HCT116 (cell line): ENCODE measurements at regions not wholly inside any gene's neighbourhood (a gene's known extent, or its start where the extent isn't known, plus 50 kb on each side); places are given as distances from the start of the nearest gene placed in this dataset.

Experiments
- ATAC-seq: fragments of 200-7000 bp; cut with Tn5 transposase; 2 replicates; pipeline ENCODE4 v1.9.1; 2020; ENCODE audit warnings: mild to moderate bottlenecking, moderate library complexity
- BruUV-seq: library from RNA; stranded (reverse); fragments of 400-500 nt; replicated peaks from 2 replicates; lab custom pipeline; 2021; lab: Mats Ljungman, UMichigan
- CTCF ChIA-PET: fragments of 300-600 bp; sonication (Branson Sonifier 250); formaldehyde crosslinking; loops from one replicate; lab custom pipeline; 2021; ENCODE audit warnings: antibody characterized with exemption; lab: Charles Lee
- POLR2A ChIA-PET: fragments of 300-600, 350-600 bp; sonication (Branson Sonifier 250); formaldehyde crosslinking; loops from one replicate; lab custom pipeline; 2021; ENCODE audit warnings: antibody characterized with exemption; lab: Charles Lee
- RAD21 ChIA-PET, 2 experiments: fragments of 300-600 bp; sonication (Branson Sonifier 250); formaldehyde crosslinking; loops; one replicate each; lab custom pipeline; 2023; ENCODE audit warnings: low total read pairs in 2 of 2; ENCODE audit not compliant: uncharacterized antibody in 2 of 2, unreplicated experiment in 2 of 2, low non-redundant PET in 1 of 2; lab: Charles Lee
- DNase-seq: peaks from one replicate; pipeline ENCODE4 v3.0.0-alpha.2; 2010; ENCODE audit warnings: low read depth, low spot score
- H2AFZ ChIP-seq: fragments of 200-600 bp; shearing (Covaris generic), sonication (generic); 2 replicates; pipeline ENCODE4 v1.6.1; 2017; ENCODE audit warnings: low read depth, mixed run types, mixed read lengths, antibody characterized with exemption, low read length; ENCODE audit not compliant: poor library complexity, severe bottlenecking
- H3K27ac ChIP-seq: 2 replicates; pipeline ENCODE4 v1.5.1; 2012; ENCODE audit warnings: low read depth, low read length
- H3K27me3 ChIP-seq: fragments of 200-600 bp; sonication (generic); 2 replicates; pipeline ENCODE4 v1.6.1; 2016; ENCODE audit warnings: mixed run types, low read length, mixed read lengths; ENCODE audit not compliant: insufficient read depth
- H3K36me3 ChIP-seq, 2 experiments: fragments of 200-500 bp in 1 of 2; fragments of 200-600 bp in 1 of 2; sonication (Bioruptor generic) in 1 of 2; sonication (generic) in 1 of 2; 2 replicates each; pipeline versions ENCODE4 v1.5.1 to v1.6.1; 2014 to 2016; ENCODE audit warnings: low read length in 2 of 2, inconsistent platforms in 1 of 2, mixed read lengths in 1 of 2, mixed run types in 1 of 2; ENCODE audit not compliant: insufficient read depth in 2 of 2, control insufficient read depth in 1 of 2
- H3K4me1 ChIP-seq, 2 experiments: fragments of 200-600 bp in 1 of 2; sonication (generic) in 1 of 2; 2 replicates each; pipeline versions ENCODE4 v1.5.1 to v1.6.1; 2012 to 2017; ENCODE audit warnings: low read length in 2 of 2, inconsistent platforms in 1 of 2, mild to moderate bottlenecking in 1 of 2, mixed read lengths in 1 of 2, mixed run types in 1 of 2, moderate library complexity in 1 of 2; ENCODE audit not compliant: insufficient read depth in 2 of 2, control insufficient read depth in 1 of 2
- H3K4me2 ChIP-seq: fragments of 200-600 bp; sonication (generic); 2 replicates; pipeline ENCODE4 v1.6.1; 2017; ENCODE audit warnings: mixed run types, low read length, mixed read lengths
- H3K4me3 ChIP-seq, 2 experiments: fragments of 200-600 bp in 1 of 2; sonication (generic) in 1 of 2; replicated peaks in 1 of 2; 2 replicates each; pipeline ENCODE4 v1.5.1; 2011 to 2016; ENCODE audit warnings: low read length in 2 of 2, control low read depth in 1 of 2, low read depth in 1 of 2, mild to moderate bottlenecking in 1 of 2, mixed read lengths in 1 of 2, mixed run types in 1 of 2
- H3K79me2 ChIP-seq: fragments of 200-600 bp; sonication (generic); 2 replicates; pipeline ENCODE4 v1.6.1; 2017; ENCODE audit warnings: mild to moderate bottlenecking, mixed run types, low read length, moderate library complexity, mixed read lengths; ENCODE audit not compliant: insufficient read depth
- H3K9ac ChIP-seq: fragments of 200-600 bp; sonication (generic); 2 replicates; pipeline ENCODE4 v1.6.1; 2016; ENCODE audit warnings: low read length, mixed read lengths
- H3K9me2 ChIP-seq: fragments of 200-600 bp; sonication (generic), shearing (Covaris generic); 2 replicates; pipeline ENCODE4 v1.6.1; 2017; ENCODE audit warnings: mixed run types, mild to moderate bottlenecking, moderate library complexity; ENCODE audit not compliant: insufficient read depth
- H3K9me3 ChIP-seq, 2 experiments: fragments of 200-500 bp in 1 of 2; fragments of 200-600 bp in 1 of 2; sonication (Bioruptor generic) in 1 of 2; sonication (generic) in 1 of 2; 2 replicates each; pipeline ENCODE4 v1.6.1; 2014 to 2017; ENCODE audit warnings: low read length in 2 of 2, mixed read lengths in 2 of 2, inconsistent platforms in 1 of 2, low read depth in 1 of 2, mild to moderate bottlenecking in 1 of 2, mixed run types in 1 of 2, moderate library complexity in 1 of 2; ENCODE audit not compliant: control insufficient read depth in 1 of 2, insufficient read depth in 1 of 2
- H4K20me1 ChIP-seq: fragments of 200-600 bp; sonication (generic), shearing (Covaris generic); 2 replicates; pipeline ENCODE4 v1.6.1; 2017; ENCODE audit warnings: mixed run types, mild to moderate bottlenecking, moderate library complexity; ENCODE audit not compliant: insufficient read depth
- EGR1 ChIP-seq: IDR thresholded peaks from 2 replicates; pipeline ENCODE4 v1.6.1; 2012; ENCODE audit warnings: low read depth
- EZH2phosphoT487 ChIP-seq: fragments of 200-600 bp; IDR thresholded peaks from 2 replicates; pipeline ENCODE4 v1.6.1; 2018; ENCODE audit warnings: antibody characterized with exemption, borderline replicate concordance
- FOSL1 ChIP-seq: IDR thresholded peaks from 2 replicates; pipeline ENCODE4 v1.6.1; 2012; ENCODE audit warnings: low read depth
- JUND ChIP-seq: IDR thresholded peaks from 2 replicates; pipeline ENCODE4 v1.6.1; 2012
- MAX ChIP-seq: IDR thresholded peaks from 2 replicates; pipeline ENCODE4 v1.6.1; 2012
- REST ChIP-seq: IDR thresholded peaks from 2 replicates; pipeline ENCODE4 v1.6.1; 2012; ENCODE audit warnings: low read depth
- TCF7L2 ChIP-seq: IDR thresholded peaks from 2 replicates; pipeline ENCODE4 v1.7.0; 2011; ENCODE audit warnings: borderline replicate concordance, inconsistent platforms; ENCODE audit not compliant: insufficient read depth, insufficient read length; ENCODE audit errors: extremely low read depth
- YY1 ChIP-seq: IDR thresholded peaks from 2 replicates; pipeline ENCODE4 v1.6.1; 2011; ENCODE audit warnings: low read length, low read depth, moderate library complexity, mild to moderate bottlenecking; ENCODE audit not compliant: insufficient replicate concordance; ENCODE audit errors: extremely low read depth
- ZNF274 ChIP-seq: fragments of 200-500 bp; sonication (Bioruptor generic); IDR thresholded peaks from 2 replicates; pipeline ENCODE4 v1.6.1; 2014; ENCODE audit warnings: mild to moderate bottlenecking, low read depth, low read length, inconsistent platforms
- intact Hi-C: fragments of 100-400 bp; cut with micrococcal nuclease; formaldehyde crosslinking; loops from 2 replicates; pipeline ENCODE4 v1.10.0; 2022
- TF ChIP-seq, protein P1 (sequence below), 3 experiments: fragments of 200-600 bp in 1 of 3; sonication (generic) in 1 of 3; IDR thresholded peaks in 2 of 3; conservative IDR thresholded peaks in 1 of 3; 2 replicates each; pipeline ENCODE4 v1.5.1; 2012 to 2017; ENCODE audit warnings: low read depth in 2 of 3, low read length in 2 of 3, antibody characterized with exemption in 1 of 3, borderline replicate concordance in 1 of 3, control low read depth in 1 of 3, mild to moderate bottlenecking in 1 of 3, mixed read lengths in 1 of 3, mixed run types in 1 of 3, moderate library complexity in 1 of 3; ENCODE audit not compliant: insufficient read depth in 1 of 3

GRCh38 chr20:23248461-23248882 is 102.1 kb upstream of the NXT1 start:
- no peak overlapping the region for H3K9ac ChIP-seq
- RAD21 ChIA-PET, result no interaction called here
- H3K4me3 ChIP-seq, result no peak overlapping the region
- H2AFZ ChIP-seq, result no peak overlapping the region
- BruUV-seq, result no TSS peak
- POLR2A ChIA-PET, result no interaction called here
- H3K79me2 ChIP-seq, result no peaks in the 10 kb centered on the region
- H4K20me1 ChIP-seq, result no peaks in the 10 kb centered on the region
- no peaks in the 10 kb centered on the region for H3K9me3 ChIP-seq
- H3K4me2 ChIP-seq, result no peak overlapping the region
- H3K4me1 ChIP-seq, result no peaks in the 10 kb centered on the region
- intact Hi-C loops, result no loop called here
- H3K27me3 ChIP-seq, result peaks cover 49% of the 10 kb centered on the region
- ATAC-seq (no peak), DNase-seq (no peak)
- CTCF ChIA-PET, result interaction anchor here (5.0 kb wide), 1 partner anchor 13 kb away, joined by 18 read pairs; no protein-coding TSS in a partner anchor
- TF ChIP-seq MAX, result no peak
- no peak for TF ChIP-seq FOSL1
- no peak for TF ChIP-seq YY1
- TF ChIP-seq ZNF274, result no peak
- TF ChIP-seq EGR1, result no peak
- TF ChIP-seq EZH2phosphoT487, result no peak
- TF ChIP-seq JUND, result no peak
- TF ChIP-seq, protein P1, sequence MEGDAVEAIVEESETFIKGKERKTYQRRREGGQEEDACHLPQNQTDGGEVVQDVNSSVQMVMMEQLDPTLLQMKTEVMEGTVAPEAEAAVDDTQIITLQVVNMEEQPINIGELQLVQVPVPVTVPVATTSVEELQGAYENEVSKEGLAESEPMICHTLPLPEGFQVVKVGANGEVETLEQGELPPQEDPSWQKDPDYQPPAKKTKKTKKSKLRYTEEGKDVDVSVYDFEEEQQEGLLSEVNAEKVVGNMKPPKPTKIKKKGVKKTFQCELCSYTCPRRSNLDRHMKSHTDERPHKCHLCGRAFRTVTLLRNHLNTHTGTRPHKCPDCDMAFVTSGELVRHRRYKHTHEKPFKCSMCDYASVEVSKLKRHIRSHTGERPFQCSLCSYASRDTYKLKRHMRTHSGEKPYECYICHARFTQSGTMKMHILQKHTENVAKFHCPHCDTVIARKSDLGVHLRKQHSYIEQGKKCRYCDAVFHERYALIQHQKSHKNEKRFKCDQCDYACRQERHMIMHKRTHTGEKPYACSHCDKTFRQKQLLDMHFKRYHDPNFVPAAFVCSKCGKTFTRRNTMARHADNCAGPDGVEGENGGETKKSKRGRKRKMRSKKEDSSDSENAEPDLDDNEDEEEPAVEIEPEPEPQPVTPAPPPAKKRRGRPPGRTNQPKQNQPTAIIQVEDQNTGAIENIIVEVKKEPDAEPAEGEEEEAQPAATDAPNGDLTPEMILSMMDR (IDR thresholded peaks at IDR 0.05 in 2 of 3, conservative IDR thresholded peaks at IDR 0.05 in 1 of 3; ENCODE audit: borderline replicate concordance in 1 of 3, insufficient read depth in 1 of 3, low read depth in 2 of 3, low read length in 2 of 3), result no peak
- no peak for TF ChIP-seq REST
- TF ChIP-seq TCF7L2, result no peak
- H3K27ac ChIP-seq, result no peak overlapping the region
- H3K9me2 ChIP-seq, result no peaks in the 10 kb centered on the region
- no peaks in the 10 kb centered on the region for H3K36me3 ChIP-seq
